Small intestine (tissue), 7 donors: ENCODE measurements at regions not wholly inside any gene's neighbourhood (a gene's known extent, or its start where the extent isn't known, plus 50 kb on each side); places are given as distances from the start of the nearest gene placed in this dataset.

Source experiments
- DNase-seq, 2 donors: peaks; one replicate each; pipeline versions ENCODE4 v3.0.0 to v3.0.0-alpha.2; 2013
- FAIRE-seq: peaks from 2 replicates; lab custom pipeline; 2012; peaks lifted over from hg19 to GRCh38; lab: Jason Lieb, UNC
- H3K27ac ChIP-seq, 3 donors: one replicate each; pipeline ENCODE4 v1.5.1; 2013; ENCODE audit warnings: low read length in 2 of 3, mild to moderate bottlenecking in 2 of 3, control low read depth in 1 of 3, inconsistent platforms in 1 of 3, low read depth in 1 of 3, moderate library complexity in 1 of 3
- H3K27me3 ChIP-seq, 3 donors: one replicate each; pipeline ENCODE4 v1.6.1; 2013; ENCODE audit warnings: low read length in 3 of 3, inconsistent platforms in 1 of 3; ENCODE audit not compliant: control insufficient read depth in 3 of 3, insufficient read depth in 3 of 3
- H3K36me3 ChIP-seq, 3 donors: one replicate each; pipeline ENCODE4 v1.6.1; 2013; ENCODE audit warnings: low read length in 3 of 3, inconsistent platforms in 1 of 3, low read depth in 1 of 3, mild to moderate bottlenecking in 1 of 3, moderate library complexity in 1 of 3; ENCODE audit not compliant: control insufficient read depth in 3 of 3, insufficient read depth in 2 of 3
- H3K4me1 ChIP-seq, 3 donors: one replicate each; pipeline ENCODE4 v1.6.1; 2013; ENCODE audit warnings: low read length in 2 of 3, inconsistent platforms in 1 of 3, low read depth in 1 of 3, mild to moderate bottlenecking in 1 of 3, moderate library complexity in 1 of 3; ENCODE audit not compliant: control insufficient read depth in 3 of 3, insufficient read depth in 2 of 3
- H3K4me3 ChIP-seq, 3 donors: one replicate each; pipeline ENCODE4 v1.5.1; 2013; ENCODE audit warnings: low read length in 3 of 3, control low read depth in 1 of 3, inconsistent platforms in 1 of 3, low read depth in 1 of 3, mild to moderate bottlenecking in 1 of 3, moderate library complexity in 1 of 3
- H3K9me3 ChIP-seq, 2 donors: one replicate each; pipeline ENCODE4 v1.6.1; 2013; ENCODE audit warnings: low read depth in 1 of 2, low read length in 1 of 2; ENCODE audit not compliant: control insufficient read depth in 2 of 2, insufficient read depth in 1 of 2
- WGBS, 3 donors: extraction: QIAGEN DNeasy Blood & Tissue Kit; methylation state at CpG; one replicate each; pipeline ENCODE4 v1.1.7; 2013; 5-methylcytosine and 5-hydroxymethylcytosine counted together
- donor health status: healthy with polysubstance abuse.
- donor health status: control.
- donor health status: control.
- donor health status: Bipolar disorder and iron deficiency.
- donor health status: healthy.

DNA sequence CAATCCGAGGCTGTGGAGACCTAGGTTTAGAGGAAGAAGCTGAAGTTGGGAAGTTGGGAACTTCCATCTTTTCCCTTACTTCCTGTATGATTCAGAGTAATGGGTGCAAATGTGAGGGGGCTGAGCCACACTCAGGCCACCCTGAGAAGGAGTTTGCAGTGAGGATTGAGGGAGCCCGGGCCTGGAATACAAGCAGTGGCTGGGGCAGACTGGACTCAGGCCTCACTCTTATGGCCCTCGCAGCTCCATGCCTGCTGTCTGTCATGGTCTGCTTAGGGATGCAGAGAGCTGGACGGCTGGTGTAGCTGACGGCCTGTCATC lies 73.7 kb upstream of the RAB4A start:
- DNase-seq (no peak), FAIRE-seq (no peak)
- 90 to 95% (median 90%) methylated on average over 5 of the region's 5 CpGs for WGBS, 3 donors
- Histone ChIP-seq H3K36me3 (no peaks in the 10 kb centered on the region), H3K27me3 (no peaks in the 10 kb centered on the region), H3K27ac (no peak overlapping the region), H3K9me3 (no peaks in the 10 kb centered on the region), H3K4me1 (peaks cover 0 to 9% (median 0%) of the 10 kb centered on the region in 3 donors), H3K4me3 (no peak overlapping the region)

DNA sequence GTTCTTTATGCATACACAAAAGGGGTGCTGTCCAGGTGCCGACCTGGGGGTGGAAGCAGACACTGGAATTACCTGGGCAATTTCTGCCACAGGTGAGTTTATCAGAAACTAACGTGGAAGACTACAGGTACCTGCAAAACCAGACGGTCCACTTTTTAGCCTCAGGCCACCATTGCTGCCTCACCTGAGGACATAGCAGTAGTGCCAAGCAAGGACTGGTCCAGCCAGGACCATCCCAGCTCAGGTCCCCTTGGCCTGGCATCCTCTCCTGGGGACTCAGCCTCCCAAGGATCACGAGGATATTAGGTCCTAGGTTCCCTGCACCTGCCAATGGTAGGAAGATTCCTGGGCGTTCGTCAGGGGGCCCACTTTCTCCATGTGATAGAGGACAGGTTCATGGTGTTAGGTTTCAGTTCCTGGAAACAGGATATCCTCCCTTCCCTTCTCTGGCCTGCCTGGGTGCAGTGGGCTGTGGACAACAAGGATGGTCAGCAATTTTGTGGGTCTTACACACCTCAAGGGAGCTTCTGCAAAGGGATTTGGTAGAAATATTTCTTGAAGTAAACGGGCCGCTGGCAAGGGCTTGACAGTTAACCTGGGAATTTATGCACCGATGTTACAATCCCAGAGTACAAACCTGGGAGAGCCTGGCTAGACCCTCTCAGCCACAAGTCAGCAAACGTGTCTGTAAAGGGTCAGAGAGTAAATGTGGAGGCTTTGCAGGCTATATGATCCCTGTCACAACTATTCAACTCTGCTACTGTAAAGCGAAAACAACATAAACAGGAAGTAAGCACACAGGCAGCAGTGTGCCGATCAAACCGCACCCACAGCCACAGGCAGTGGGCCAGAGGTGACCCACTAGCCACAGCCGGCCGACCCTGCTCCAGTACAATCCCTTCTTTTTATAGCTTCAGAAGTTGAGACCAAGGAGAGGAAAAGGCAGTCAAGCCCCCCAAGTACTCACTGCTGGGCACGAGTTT lies 71.4 kb upstream of the RAB4A start:
- Histone ChIP-seq H3K4me3 (no peak overlapping the region), H3K36me3 (no peaks in the 10 kb centered on the region), H3K27me3 (no peaks in the 10 kb centered on the region), H3K9me3 (no peaks in the 10 kb centered on the region), H3K4me1 (peaks cover 0 to 19% (median 9%) of the 10 kb centered on the region in 3 donors), H3K27ac (peak overlapping the region in 1 of 3 donors; percentile 41)
- 46 to 60% (median 54%) methylated on average over 16 of the region's 16 CpGs for WGBS, 3 donors
- FAIRE-seq (no peak), DNase-seq (no peak)

DNA sequence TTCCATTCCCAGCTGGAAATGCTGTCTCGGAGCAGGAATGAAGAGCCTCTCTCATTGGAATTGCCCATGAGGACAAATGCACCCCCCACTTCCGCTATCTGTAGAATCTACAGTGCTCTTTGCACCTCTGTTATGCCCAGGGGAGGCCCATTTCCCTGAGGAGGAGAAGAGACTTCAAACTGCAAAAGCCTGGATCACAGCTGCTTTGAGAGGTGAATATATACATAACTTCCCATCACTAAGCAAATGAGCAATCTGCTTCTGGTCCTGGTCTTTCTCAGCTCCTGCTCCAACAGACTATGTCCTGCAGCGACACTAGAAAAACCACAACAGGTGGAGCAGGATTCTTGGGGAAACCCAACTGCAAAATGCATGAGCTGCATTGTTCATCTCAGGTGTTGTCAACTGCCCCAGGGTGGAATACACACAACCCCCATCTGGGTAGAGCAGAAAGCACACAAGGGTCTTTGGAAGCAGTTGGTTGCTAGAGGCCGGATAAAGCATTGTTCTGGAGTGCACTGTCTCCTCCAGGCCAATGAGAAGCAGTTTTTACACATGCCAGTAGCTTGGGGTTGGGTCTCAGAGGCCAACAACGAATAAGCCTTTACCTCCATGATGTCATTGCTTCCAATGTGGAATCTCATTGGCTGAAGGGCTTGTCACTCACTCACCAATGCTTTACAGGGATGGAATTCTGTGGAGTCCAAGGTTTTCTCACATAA lies 67.7 kb upstream of the RAB4A start:
- peak in 1 of 2 donors; percentile 87 for DNase-seq
- 85 to 90% (median 87%) methylated on average over 5 of the region's 5 CpGs for WGBS, 3 donors
- Histone ChIP-seq H3K27ac (no peak overlapping the region), H3K4me1 (peaks cover 0 to 25% (median 9%) of the 10 kb centered on the region in 3 donors), H3K4me3 (no peak overlapping the region), H3K36me3 (no peaks in the 10 kb centered on the region), H3K27me3 (no peaks in the 10 kb centered on the region), H3K9me3 (no peaks in the 10 kb centered on the region)
- FAIRE-seq = no peak

DNA sequence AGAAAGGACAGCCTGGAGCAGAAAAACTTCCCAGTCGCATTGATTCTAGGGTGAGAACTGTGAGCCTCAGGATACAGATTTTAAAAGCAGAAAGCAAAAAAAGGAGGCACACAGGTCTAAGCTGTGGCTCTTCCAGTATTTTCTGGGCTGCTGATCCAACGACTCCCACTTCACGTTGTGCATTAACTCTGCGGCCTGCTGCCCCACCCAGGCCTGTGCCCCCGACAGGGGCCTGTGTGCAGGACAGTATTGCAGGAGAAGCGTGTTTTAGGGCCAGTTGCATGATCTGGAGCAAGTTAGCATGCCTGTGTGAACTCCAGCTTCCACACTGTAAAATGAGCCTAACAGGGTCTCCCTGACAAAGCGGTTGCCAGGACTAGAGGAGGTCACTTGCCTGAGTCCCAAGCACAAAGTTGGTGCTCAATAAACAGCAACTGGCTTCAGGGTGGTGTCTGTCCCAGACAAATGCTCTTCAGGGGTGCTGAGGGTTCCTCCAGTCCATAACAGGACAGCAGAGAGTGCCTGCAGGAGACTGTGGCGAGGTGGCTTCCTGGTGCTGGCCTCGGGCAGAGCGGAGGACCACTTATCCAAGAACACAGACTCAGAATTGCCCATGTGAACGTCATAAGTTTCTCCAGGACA lies 66.8 kb upstream of the RAB4A start:
- no peak for FAIRE-seq
- 90 to 95% (median 92%) methylated on average over 11 of the region's 11 CpGs for WGBS, 3 donors
- Histone ChIP-seq H3K4me1 (peaks cover 0 to 25% (median 9%) of the 10 kb centered on the region in 3 donors), H3K9me3 (no peaks in the 10 kb centered on the region), H3K27me3 (no peaks in the 10 kb centered on the region), H3K4me3 (no peak overlapping the region), H3K36me3 (no peaks in the 10 kb centered on the region), H3K27ac (no peak overlapping the region)
- no peak for DNase-seq

DNA sequence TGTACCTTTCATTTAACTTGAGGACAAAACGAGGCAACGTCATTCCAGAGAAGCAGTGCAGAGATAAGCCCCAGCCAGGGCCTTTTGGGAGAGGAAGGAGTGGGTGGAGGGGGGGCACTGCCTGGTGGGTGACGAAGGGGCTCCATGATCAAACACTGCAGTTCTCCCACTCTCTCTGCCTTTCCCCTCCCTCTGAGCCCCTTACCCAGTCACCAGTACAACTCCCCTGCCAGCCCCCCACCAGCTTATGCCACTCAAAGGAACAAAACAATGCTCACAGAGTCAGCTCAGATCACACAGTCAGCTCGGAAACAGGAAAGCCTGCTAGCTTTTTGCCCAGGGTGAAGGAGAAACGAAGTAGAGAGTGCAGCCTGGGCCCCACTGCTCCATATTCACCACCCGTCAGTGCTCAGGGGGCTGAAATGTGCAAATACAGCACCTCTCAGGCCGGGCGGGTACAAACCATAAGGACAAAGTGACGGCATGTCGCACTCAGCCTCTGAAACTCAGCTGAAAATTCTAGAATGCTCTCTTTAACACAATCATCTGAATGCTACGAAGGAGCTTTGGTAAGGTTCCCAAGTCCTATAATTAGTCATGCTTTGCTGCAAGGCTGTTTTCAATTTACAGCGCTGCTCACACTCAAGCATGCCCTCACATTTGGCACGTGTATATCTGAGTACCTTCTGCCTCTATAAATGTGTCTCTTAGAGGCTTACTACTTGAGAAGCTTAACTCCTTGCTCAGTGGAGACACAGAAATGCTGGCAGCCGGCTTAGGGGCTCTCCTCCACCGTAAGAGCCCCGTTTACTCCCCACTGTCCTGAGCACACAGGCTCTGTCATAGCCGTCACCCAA lies 65.8 kb upstream of the RAB4A start:
- no peak overlapping the region for H3K27ac ChIP-seq
- FAIRE-seq (no peak), DNase-seq (no peak)
- H3K9me3 ChIP-seq = no peaks in the 10 kb centered on the region
- 76 to 82% (median 76%) methylated on average over 17 of the region's 17 CpGs for WGBS, 3 donors
- no peaks in the 10 kb centered on the region for H3K36me3 ChIP-seq
- H3K27me3 ChIP-seq = no peaks in the 10 kb centered on the region
- H3K4me1 ChIP-seq = peaks cover 0 to 33% (median 1%) of the 10 kb centered on the region in 3 donors
- no peak overlapping the region for H3K4me3 ChIP-seq

DNA sequence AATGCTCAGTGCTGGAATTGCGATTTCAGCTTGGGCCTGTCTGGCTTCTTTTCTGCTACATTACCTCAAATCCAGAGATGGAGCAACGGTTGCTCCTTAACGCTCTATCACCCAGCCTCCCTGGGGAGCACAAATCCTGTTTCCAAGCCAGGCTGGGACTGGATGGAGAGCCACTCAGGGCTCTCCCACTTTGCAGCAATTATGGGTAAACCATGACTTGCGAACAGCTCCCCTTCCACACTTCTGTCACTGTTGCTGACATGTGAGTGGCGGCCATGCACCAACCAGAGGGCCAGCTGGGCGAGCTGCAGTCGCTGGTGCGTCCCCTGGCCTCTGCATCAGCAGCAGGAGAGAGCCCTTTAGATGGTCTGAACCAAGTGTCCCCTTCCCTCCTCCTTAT lies 65.1 kb upstream of the RAB4A start:
- no peaks in the 10 kb centered on the region for H3K36me3 ChIP-seq
- H3K27ac ChIP-seq = no peak overlapping the region
- H3K9me3 ChIP-seq = no peaks in the 10 kb centered on the region
- DNase-seq (no peak), FAIRE-seq (no peak)
- no peak overlapping the region for H3K4me3 ChIP-seq
- WGBS, 3 donors = 89 to 94% (median 93%) methylated on average over 8 of the region's 8 CpGs
- no peaks in the 10 kb centered on the region for H3K27me3 ChIP-seq
- peaks cover 0 to 36% (median 0%) of the 10 kb centered on the region in 3 donors for H3K4me1 ChIP-seq

DNA sequence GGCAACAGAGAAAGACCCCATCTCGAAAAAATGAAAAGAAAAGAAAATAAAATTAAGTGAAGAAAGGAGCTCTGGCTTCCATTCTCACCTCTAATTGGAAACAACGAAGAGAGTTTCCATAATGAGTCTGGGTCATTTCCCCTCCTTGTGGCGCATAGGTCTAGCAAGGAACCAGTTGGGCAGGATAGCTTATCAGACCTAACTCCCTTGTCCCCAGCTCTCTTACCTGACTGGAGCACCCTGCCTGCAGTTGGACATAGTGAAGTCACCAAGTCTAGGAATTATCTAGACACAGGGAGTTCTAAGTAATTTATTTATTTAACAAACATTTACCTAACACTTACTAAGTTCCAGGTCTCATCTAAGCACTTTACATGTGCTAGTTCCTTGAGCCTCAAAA lies 63.0 kb upstream of the RAB4A start:
- Histone ChIP-seq H3K27ac (no peak overlapping the region), H3K27me3 (no peaks in the 10 kb centered on the region), H3K4me1 (peaks cover 0 to 32% (median 0%) of the 10 kb centered on the region in 3 donors), H3K4me3 (no peak overlapping the region), H3K36me3 (no peaks in the 10 kb centered on the region), H3K9me3 (no peaks in the 10 kb centered on the region)
- 86 to 89% (median 88%) methylated on average over 3 of the region's 3 CpGs for WGBS, 3 donors
- FAIRE-seq (no peak), DNase-seq (no peak)
